ENCODE measurements at regions not wholly inside any gene's neighbourhood (a gene's known extent, or its start where the extent isn't known, plus 50 kb on each side); places are given as distances from the start of the nearest gene placed in this dataset.
A peak's percentile ranks its signal among the peaks of the same experiment; 100 is the strongest.

GRCh38 chr5:171596391-171596878, 177.0 kb downstream of the FGF18 start:
- peak; percentile 19 for TF ChIP-seq CTCF (IDR thresholded peaks at IDR 0.05; ENCODE audit: low read depth, low read length)
- peak; percentile 95 for DNase-seq (ENCODE audit: extremely low read depth, low read depth)

GRCh38 chr5:171597946-171598640, 178.6 kb downstream of the FGF18 start:
- TF ChIP-seq CTCF (IDR thresholded peaks at IDR 0.05; ENCODE audit: low read depth, low read length) = peak; percentile 21
- no peak for DNase-seq (ENCODE audit: extremely low read depth, low read depth)

- no peak for DNase-seq (ENCODE audit: extremely low read depth, low read depth)
- TF ChIP-seq CTCF (IDR thresholded peaks at IDR 0.05; ENCODE audit: low read depth, low read length) = no peak
These were observed 179.2 kb downstream of the FGF18 start for GRCh38 chr5:171598641-171599152.

- DNase-seq (ENCODE audit: extremely low read depth, low read depth) = no peak
- TF ChIP-seq CTCF (IDR thresholded peaks at IDR 0.05; ENCODE audit: low read depth, low read length) = no peak
These were observed 180.0 kb downstream of the FGF18 start for GRCh38 chr5:171599411-171599810.

- TF ChIP-seq CTCF (IDR thresholded peaks at IDR 0.05; ENCODE audit: low read depth, low read length) = no peak
- DNase-seq (ENCODE audit: extremely low read depth, low read depth) = no peak
These were observed 180.6 kb downstream of the FGF18 start for GRCh38 chr5:171599957-171600612.

GRCh38 chr5:171600741-171601265, 181.4 kb downstream of the FGF18 start:
- TF ChIP-seq CTCF (IDR thresholded peaks at IDR 0.05; ENCODE audit: low read depth, low read length) = no peak
- DNase-seq (ENCODE audit: extremely low read depth, low read depth) = no peak
